NCI-H1417 (cell line): ENCODE measurements at regions not wholly inside any gene's neighbourhood (a gene's known extent, or its start where the extent isn't known, plus 50 kb on each side); places are given as distances from the start of the nearest gene placed in this dataset.
"Not testable (repeated sequence)": the region's sequence is repeated elsewhere in the genome, so short reads cannot be mapped to it uniquely, and the experiment has no call there.

ENCODE experiments used
- DNase-seq, 3 experiments: peaks; one replicate each; lab custom pipeline; 2025; lab: John Stamatoyannopoulos, UW

GRCh38 chr10:28859791-28860190 lies 182.5 kb downstream of the BAMBI start:
- peak in 1 of 3 experiments; percentile 2 for DNase-seq

- no peak for DNase-seq
These were observed 184.9 kb downstream of the BAMBI start for GRCh38 chr10:28862219-28862618.

DNA sequence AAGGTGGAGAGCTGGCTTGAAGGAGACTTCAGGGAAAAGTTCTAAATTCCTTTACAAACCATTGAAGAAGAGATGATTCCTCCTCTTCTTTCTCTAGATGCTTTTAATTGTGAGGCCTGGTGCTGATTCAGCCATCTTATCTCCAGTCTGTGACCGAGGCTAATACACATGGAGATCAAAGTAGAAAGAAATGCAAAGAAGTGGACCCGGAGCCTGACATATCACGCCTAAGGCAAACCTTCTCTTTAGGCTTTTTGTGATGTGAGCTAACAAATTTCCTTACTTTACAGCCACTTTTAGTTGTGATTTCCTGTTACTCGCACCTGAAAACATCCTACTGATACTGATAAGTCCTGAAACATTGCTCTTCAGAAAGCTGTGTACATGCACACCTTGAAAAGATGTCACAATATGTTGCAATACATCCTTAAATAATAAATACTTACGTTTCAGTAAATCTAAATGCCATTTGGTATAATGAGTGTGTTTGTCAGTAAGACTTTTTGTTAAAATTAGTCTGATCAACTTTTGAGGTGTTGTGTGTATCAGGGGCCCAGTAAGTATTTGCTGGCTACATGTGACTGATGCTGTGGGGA lies 192.4 kb downstream of the BAMBI start:
- DNase-seq = no peak

- no peak for DNase-seq
These were observed 194.3 kb downstream of the BAMBI start for GRCh38 chr10:28871665-28872064.

- no peak for DNase-seq
These were observed 195.4 kb downstream of the BAMBI start for GRCh38 chr10:28872587-28873165.

- no peak for DNase-seq
These were observed 196.2 kb downstream of the BAMBI start for GRCh38 chr10:28873540-28873939.

- DNase-seq = no peak
These were observed 196.9 kb downstream of the BAMBI start for GRCh38 chr10:28874210-28874609.

- DNase-seq = no peak
These were observed 198.3 kb downstream of the BAMBI start for GRCh38 chr10:28875549-28876081.

DNA sequence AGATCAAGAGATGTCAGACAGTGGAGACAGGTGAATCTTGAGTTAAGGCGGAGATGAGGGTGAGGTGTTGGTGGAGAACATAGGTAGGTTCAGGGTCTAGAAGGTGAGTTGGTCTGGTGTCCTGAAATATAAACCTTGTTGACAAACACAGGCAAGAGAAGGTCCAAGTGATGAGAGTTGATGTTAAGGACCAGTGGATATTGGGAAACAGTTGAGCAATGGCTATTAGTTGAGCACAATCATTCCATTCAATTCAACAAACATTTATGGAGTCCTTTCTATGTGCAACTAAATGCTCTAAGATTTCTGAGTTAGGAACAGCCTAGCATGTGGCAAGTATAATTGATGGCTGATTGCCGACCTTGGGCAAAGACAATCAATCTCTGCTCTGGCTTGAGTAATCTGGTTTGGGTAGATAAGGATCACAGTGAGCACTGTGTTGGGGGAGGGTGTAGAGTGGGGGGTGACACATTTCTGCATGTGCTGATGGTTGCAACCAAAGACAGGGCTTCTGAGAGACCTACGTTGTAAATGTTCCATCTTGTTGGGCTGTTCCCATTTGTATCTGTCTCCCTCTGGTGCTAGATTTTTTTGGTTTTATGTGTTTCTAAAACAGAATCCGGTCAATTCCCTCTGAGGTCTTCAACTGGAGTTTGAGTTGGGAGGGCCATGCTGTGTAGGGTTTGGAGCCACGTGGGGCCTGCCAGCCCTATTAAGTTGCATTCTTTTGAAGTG lies 201.1 kb downstream of the BAMBI start:
- DNase-seq = no peak

GRCh38 chr10:28879246-28879645 lies 201.9 kb downstream of the BAMBI start:
- DNase-seq = no peak

DNA sequence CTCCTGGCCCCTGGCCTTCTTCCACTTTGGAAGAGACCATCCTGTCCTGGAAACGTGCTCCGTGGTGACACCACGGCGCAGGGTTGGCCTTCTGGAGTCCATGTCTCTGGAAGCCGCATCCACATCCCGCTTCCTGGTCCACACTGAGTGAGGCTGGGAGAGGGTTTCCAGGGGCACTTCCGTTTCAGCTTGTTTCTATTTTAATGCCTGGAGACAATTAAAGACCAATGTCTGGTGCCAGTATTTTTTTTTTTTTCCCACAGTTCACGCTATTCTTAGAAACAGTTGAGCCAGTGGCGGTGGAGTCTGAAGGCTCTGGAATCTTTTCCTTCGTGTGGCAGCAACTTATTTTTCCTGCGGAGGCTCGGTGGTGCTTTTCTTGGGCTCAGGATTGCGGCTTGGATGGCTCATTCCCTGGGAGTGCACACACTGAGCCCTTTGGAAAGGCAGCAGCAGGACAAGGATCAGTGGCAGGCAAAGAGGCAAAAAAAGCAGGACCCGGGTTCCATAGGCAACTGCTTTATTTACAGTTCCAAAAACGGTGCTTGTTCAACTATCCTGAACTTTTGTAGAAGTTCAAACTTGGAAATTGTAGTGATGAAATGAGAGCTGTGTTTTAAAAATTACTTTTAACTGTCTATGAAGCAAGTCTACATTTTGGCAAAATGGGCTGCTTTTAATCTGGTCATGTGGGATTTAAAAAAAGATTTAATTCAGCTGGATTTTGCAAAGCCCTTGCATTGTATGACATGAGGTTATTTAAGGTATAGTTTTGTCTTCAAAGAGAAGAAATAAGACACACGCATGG lies 202.8 kb downstream of the BAMBI start:
- DNase-seq = no peak

DNA sequence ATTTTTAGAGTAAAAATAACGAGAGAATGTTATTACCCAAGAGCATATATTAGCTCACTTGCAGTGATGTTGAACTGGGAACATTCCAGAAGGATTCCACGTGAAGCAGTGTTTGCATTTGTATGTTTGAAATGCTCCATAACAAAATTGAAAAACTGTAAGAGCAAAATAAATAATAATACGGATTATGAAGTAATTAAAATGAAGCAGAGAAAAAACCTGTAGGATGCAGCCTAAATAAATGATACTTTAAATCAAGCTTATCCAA lies 203.3 kb downstream of the BAMBI start:
- DNase-seq = no peak

- DNase-seq = no peak
These were observed 204.0 kb downstream of the BAMBI start for GRCh38 chr10:28881171-28881882.

- no peak for DNase-seq
These were observed 206.6 kb downstream of the BAMBI start for GRCh38 chr10:28883741-28884423.

DNA sequence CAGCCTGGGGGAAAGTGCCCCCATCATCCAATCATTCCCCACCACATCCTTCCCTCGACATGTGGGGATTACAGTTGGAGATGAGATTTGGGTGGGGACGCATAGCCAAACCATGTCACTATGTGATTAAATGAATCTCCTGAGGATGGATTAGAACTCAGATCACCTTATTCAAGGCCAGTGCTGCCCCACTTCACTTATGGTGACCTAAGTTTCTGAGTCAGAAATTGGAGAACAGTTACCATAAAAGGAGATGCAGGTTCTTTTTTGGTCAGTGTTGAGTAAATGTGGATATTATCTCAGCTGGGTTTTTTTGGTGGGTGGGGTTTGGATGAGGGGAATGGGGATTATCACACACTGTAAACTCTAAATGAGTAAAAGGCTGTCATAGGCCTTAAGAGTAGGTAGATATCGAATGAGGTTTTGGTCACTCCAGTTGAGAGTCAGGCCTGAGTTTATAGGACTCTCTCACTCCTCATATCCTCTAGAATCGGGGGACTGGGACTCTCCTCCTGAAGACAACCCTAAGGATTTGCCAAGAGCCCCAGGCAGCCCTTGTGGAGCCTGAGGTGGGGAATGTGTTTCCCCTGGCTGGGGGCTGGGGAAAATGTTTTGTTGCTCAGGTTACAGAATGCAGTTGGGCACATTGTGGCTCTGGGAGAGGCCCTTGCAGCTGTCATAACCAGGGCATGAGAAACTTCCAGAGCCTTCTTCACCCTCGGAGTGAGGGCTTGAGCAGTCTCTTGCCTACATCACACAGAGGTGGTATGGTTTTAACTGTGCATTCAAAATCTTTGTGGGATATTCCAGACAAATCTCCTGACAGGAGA lies 213.0 kb downstream of the BAMBI start:
- DNase-seq = no peak

- DNase-seq = no peak
These were observed 213.9 kb downstream of the BAMBI start for GRCh38 chr10:28891058-28891713.

GRCh38 chr10:28892818-28893547 lies 215.7 kb downstream of the BAMBI start:
- no peak for DNase-seq

DNA sequence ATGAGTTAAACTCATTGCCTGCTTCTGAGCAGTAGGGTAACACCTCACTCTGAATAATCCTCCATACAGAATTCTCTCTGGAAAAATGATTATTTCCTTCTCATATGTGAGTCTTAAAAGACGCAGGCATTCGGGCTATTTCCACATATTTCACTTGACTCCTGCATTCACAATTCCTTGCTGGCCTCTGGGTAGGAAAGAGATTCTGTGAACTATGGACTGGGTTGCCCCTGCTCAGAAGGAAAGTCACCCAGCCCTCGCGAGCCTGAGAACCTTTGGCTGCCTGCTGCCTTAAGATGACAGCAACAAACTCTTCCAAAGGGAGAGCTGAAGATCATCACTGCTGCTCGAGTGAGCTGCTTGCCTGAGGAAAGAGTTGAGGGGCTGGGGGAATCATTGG lies 216.8 kb downstream of the BAMBI start:
- no peak for DNase-seq

- not testable (repeated sequence) for DNase-seq
These were observed 218.3 kb downstream of the BAMBI start for GRCh38 chr10:28895671-28896070.
